ENCODE measurements at regions not wholly inside any gene's neighbourhood (a gene's known extent, or its start where the extent isn't known, plus 50 kb on each side); places are given as distances from the start of the nearest gene placed in this dataset.

- Histone ChIP-seq H4K20me1 (replicated peaks; ENCODE audit: control insufficient read depth, insufficient read depth, low read length) (no peaks in the 10 kb centered on the region), H3K4me2 (ENCODE audit: insufficient read depth, low read length) (no peak overlapping the region), H3K9ac (ENCODE audit: insufficient read depth in 1 of 2, low read depth in 2 of 2, low read length in 2 of 2) (no peak overlapping the region), H3K79me2 (ENCODE audit: control insufficient read depth, insufficient read depth, low read length) (no peaks in the 10 kb centered on the region), H3K36me3 (ENCODE audit: control insufficient read depth, insufficient read depth, low read length) (no peaks in the 10 kb centered on the region), H3K27me3 (ENCODE audit: control insufficient read depth in 2 of 2, insufficient read depth in 2 of 2, low read length in 2 of 2) (no peaks in the 10 kb centered on the region), H3K4me1 (replicated peaks in 1 of 2; ENCODE audit: control insufficient read depth in 2 of 2, insufficient read depth in 2 of 2, low read length in 2 of 2) (no peaks in the 10 kb centered on the region), H3K4me3 (no peak overlapping the region), H3K27ac (ENCODE audit: extremely low read depth, low read depth, low read length) (no peak overlapping the region), H3K9me1 (ENCODE audit: control insufficient read depth, insufficient read depth, low read length) (no peaks in the 10 kb centered on the region), H3K9me3 (replicated peaks; ENCODE audit: control insufficient read depth, insufficient read depth, low read depth, low read length) (no peaks in the 10 kb centered on the region), H2AFZ (ENCODE audit: low read depth, low read length) (no peak overlapping the region)
- in situ Hi-C loops (cut with MboI): no loop called here
- DNase-seq (ENCODE audit: extremely low read depth in 1 of 4, low spot score in 3 of 4) (no peak), FAIRE-seq (no peak), ATAC-seq (no peak)
- intact Hi-C loops (cut with micrococcal nuclease): no loop called here
- TF ChIP-seq ZNF778 (CRISPR knock-in tag; IDR thresholded peaks at IDR 0.05): no peak
- TF ChIP-seq ZFX (CRISPR knock-in tag; IDR thresholded peaks at IDR 0.05): no peak
- no peak for TF ChIP-seq TBP (optimal IDR thresholded peaks at IDR 0.05; ENCODE audit: low read depth, low read length)
- CTCF ChIA-PET (ENCODE audit: low intra/inter-chr PET ratio): no interaction called here
- WGBS (ENCODE audit: insufficient coverage, low coverage, missing lambda C conversion rate): 0% methylated on average over 1 of the region's 1 CpG
- BruUV-seq (replicated peaks): no TSS peak
- POLR2A ChIA-PET: no interaction called here
These were observed 130.6 kb upstream of the IGSF10 start for GRCh38 chr3:151591441-151591840.

- in situ Hi-C loops (cut with MboI) (no loop called here), intact Hi-C loops (cut with micrococcal nuclease) (no loop called here)
- no peak for ATAC-seq
- no peaks in the 10 kb centered on the region for H3K36me3 ChIP-seq (ENCODE audit: control insufficient read depth, insufficient read depth, low read length)
- no peaks in the 10 kb centered on the region for H3K79me2 ChIP-seq (ENCODE audit: control insufficient read depth, insufficient read depth, low read length)
- H3K9me1 ChIP-seq (ENCODE audit: control insufficient read depth, insufficient read depth, low read length): no peaks in the 10 kb centered on the region
- no TSS peak for BruUV-seq (replicated peaks)
- H3K9ac ChIP-seq (ENCODE audit: insufficient read depth in 1 of 2, low read depth in 2 of 2, low read length in 2 of 2): no peak overlapping the region
- WGBS (ENCODE audit: insufficient coverage, low coverage, missing lambda C conversion rate): 8% methylated on average over 3 of the region's 3 CpGs
- no peaks in the 10 kb centered on the region for H3K27me3 ChIP-seq (ENCODE audit: control insufficient read depth in 2 of 2, insufficient read depth in 2 of 2, low read length in 2 of 2)
- DNase-seq (ENCODE audit: extremely low read depth in 1 of 4, low spot score in 3 of 4): no peak
- H3K4me1 ChIP-seq (replicated peaks in 1 of 2; ENCODE audit: control insufficient read depth in 2 of 2, insufficient read depth in 2 of 2, low read length in 2 of 2): no peaks in the 10 kb centered on the region
- no peak overlapping the region for H3K4me2 ChIP-seq (ENCODE audit: insufficient read depth, low read length)
- H2AFZ ChIP-seq (ENCODE audit: low read depth, low read length): no peak overlapping the region
- TF ChIP-seq PML (IDR thresholded peaks at IDR 0.05; ENCODE audit: low read length) (no peak), NFRKB (IDR thresholded peaks at IDR 0.05; ENCODE audit: low read depth) (no peak), TFAM (CRISPR knock-in tag; conservative IDR thresholded peaks at IDR 0.05) (no peak)
- H3K27ac ChIP-seq (ENCODE audit: extremely low read depth, low read depth, low read length): no peak overlapping the region
- no peaks in the 10 kb centered on the region for H4K20me1 ChIP-seq (replicated peaks; ENCODE audit: control insufficient read depth, insufficient read depth, low read length)
- no peak for FAIRE-seq
- no peaks in the 10 kb centered on the region for H3K9me3 ChIP-seq (replicated peaks; ENCODE audit: control insufficient read depth, insufficient read depth, low read depth, low read length)
- ChIA-PET CTCF (ENCODE audit: low intra/inter-chr PET ratio) (no interaction called here), POLR2A (no interaction called here)
- no peak overlapping the region for H3K4me3 ChIP-seq
These were observed 128.4 kb upstream of the IGSF10 start for GRCh38 chr3:151589311-151589710.
